ENCODE measurements at regions not wholly inside any gene's neighbourhood (a gene's known extent, or its start where the extent isn't known, plus 50 kb on each side); places are given as distances from the start of the nearest gene placed in this dataset.

DNA sequence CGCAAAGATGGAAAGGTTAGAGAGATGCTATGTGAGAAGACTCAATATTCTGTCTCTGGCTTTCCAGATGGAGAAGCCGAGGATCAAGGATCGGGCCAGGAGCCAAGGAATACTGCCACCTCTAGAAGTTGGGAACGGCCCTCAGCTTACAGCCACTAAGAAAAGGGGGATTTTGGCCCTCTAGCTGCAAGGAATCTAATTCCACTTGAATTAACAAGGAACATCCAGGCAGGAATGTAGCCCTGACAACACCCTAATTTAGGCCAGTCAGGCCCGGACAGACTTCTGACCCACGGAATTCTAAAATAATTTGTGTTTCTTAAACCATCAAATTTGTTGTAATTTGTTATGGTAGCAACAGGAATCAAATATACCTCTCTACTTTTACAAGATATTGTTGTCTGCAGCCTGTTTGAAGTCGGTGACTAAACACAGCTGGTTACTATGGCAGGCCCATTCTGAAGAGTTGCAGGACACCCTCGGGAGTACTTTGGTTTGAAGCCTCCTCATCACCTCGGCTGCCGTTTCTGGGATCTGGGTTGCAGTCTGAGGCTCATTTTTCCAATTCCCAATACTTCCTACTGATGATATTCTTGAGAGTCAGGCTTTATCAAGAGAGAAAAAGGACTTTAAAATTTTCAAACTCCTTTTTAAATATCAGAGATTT is 1131.2 kb downstream of the TSN start:
- TF ChIP-seq, protein P1, sequence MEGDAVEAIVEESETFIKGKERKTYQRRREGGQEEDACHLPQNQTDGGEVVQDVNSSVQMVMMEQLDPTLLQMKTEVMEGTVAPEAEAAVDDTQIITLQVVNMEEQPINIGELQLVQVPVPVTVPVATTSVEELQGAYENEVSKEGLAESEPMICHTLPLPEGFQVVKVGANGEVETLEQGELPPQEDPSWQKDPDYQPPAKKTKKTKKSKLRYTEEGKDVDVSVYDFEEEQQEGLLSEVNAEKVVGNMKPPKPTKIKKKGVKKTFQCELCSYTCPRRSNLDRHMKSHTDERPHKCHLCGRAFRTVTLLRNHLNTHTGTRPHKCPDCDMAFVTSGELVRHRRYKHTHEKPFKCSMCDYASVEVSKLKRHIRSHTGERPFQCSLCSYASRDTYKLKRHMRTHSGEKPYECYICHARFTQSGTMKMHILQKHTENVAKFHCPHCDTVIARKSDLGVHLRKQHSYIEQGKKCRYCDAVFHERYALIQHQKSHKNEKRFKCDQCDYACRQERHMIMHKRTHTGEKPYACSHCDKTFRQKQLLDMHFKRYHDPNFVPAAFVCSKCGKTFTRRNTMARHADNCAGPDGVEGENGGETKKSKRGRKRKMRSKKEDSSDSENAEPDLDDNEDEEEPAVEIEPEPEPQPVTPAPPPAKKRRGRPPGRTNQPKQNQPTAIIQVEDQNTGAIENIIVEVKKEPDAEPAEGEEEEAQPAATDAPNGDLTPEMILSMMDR (IDR thresholded peaks at IDR 0.05; ENCODE audit: low read depth, low read length), result no peak
- DNase-seq (ENCODE audit: extremely low read depth, low read depth), result no peak

DNA sequence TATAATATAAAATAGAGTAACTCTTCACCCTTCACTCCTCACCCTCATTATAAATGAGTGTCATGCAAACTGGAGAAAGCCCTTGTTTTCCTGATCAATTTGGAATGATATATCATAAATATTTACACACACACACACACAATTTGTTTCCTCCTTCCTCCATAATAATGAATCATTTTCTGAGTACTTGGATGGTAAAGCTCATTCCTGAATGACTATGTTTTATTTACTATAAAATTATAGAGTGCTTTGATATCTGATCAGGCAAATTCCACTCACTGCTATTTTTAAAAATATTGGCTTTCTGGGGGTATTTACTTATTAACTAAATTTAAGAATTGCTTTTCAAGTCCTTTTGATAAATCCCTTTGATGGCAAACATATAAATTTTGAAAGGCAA is 1125.5 kb upstream of the CNTNAP5 start:
- DNase-seq (ENCODE audit: extremely low read depth, low read depth), result no peak
- TF ChIP-seq, protein P1 (IDR thresholded peaks at IDR 0.05; ENCODE audit: low read depth, low read length), result no peak

DNA sequence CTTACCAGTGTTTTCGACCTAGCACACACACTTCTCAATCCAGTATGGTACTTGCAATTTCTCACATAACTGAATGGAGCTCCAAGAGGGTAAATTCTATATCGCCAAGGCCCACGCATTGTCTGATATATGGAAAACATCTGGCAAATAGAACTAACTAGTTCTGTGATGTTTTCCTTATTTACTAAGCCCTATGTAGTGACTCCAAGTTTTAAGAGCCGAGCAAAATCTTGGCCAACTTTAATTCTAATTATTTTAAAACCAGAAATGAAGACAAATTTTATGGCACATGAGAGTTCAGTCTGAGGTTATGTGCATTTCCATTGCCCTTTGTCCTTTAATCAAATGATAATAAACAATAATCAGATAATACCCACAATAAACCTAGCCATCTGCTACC is 1119.7 kb upstream of the CNTNAP5 start:
- DNase-seq (ENCODE audit: extremely low read depth, low read depth), result no peak
- TF ChIP-seq, protein P1 (IDR thresholded peaks at IDR 0.05; ENCODE audit: low read depth, low read length), result no peak

DNA sequence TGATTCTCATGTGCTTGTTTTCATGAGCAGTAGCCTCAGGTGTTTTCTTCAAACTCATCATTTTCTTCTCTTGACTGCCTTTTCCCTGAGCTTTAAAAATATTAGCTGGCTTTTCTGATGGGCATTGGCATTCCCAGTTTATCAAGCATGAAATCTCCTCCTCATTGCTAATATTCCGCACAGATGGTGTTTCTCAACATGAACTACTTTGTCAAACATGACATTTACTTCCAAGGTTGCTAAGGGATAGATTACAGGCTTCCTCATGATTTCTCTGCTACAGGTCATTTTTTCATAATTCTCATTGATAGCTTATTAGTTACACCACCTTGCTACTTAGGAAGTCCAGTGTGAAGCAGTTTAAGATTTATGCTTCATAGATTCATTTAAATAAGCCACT is 1116.9 kb upstream of the CNTNAP5 start:
- TF ChIP-seq, protein P1 (IDR thresholded peaks at IDR 0.05; ENCODE audit: low read depth, low read length), result no peak
- no peak for DNase-seq (ENCODE audit: extremely low read depth, low read depth)

DNA sequence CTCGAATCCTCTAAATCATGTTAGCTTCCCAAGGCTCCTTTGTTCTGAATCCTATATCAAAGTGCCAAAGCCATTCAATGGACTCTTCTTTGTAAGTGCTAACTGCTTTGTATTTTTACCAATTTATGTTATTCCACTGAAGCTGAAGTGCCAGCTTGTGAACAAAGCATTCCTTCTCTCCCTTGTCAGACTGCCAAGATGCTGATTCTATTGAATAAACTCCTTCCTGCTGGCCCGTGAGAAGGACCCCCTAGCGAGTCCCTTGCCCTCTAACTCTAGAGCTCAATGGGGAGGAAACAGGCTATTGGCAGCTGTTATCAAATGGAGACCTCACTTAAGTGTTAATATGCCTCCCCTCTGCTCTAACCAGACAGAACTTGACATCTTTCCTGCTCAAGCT is 1097.9 kb upstream of the CNTNAP5 start:
- TF ChIP-seq, protein P1 (IDR thresholded peaks at IDR 0.05; ENCODE audit: low read depth, low read length), result no peak
- no peak for DNase-seq (ENCODE audit: extremely low read depth, low read depth)

DNA sequence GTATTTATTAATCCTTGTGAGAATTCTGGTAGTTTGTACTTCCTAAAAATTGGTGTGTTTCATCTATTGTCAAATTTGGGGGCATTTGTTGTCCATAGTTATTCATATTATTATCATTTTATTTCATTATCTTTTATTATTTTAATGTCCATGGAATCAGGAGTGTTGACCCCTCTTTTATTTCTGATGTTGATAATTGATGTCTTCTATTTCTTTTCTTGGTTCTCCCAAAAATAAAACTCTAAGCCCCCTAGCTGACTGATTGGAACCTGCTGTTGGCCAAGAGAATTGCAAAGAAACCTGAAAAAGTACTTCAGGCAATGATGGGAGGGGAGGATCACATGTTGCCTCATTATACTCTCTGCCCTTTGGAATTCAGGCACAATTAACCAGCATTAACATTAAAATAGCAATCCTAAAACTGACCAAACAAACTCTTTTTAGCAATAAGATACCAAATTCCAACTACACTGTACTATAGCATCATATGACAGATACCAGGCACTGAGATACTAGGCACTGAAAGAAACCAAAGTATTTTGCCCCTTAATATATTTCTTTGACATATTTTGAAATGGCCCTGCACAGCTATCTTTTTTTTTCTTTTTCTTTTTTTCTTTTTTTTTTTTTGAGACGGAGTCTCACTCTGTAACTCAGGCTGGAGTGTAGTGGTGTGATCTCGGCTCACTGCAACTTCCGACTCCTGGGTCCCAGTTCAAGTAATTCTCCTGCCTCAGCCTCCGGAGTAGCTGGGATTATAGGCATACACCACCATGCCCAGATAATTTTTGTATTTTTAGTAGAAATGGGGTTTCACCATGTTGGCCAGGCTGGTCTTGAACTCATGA is 1097.2 kb upstream of the CNTNAP5 start:
- DNase-seq (ENCODE audit: extremely low read depth, low read depth), result no peak

DNA sequence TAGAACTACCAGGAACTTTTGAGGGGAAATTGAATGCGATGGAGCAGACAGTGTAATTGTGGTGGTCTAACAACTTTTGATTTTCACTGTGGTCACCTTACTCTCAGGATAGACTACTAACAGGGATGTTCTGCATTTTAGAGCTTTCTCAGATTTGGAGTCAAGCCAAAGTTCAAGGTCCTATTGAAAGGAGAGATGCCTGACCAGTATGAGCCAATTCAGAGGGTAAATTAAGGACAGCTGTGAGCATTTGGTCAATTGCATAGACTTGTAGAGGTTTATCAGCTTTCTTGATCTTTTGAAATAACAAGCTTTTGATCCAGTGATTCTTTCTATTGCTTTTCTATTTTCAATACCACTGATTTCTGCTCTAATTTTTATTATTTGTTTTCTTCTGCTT is 1095.7 kb upstream of the CNTNAP5 start:
- DNase-seq (ENCODE audit: extremely low read depth, low read depth), result no peak
- TF ChIP-seq, protein P1 (IDR thresholded peaks at IDR 0.05; ENCODE audit: low read depth, low read length), result no peak

More for the DNA sequence above, 1097.2 kb upstream of the CNTNAP5 start:
- TF ChIP-seq, protein P1 (IDR thresholded peaks at IDR 0.05; ENCODE audit: low read depth, low read length), result no peak
